HG02981 (cell line): ENCODE measurements at regions not wholly inside any gene's neighbourhood (a gene's known extent, or its start where the extent isn't known, plus 50 kb on each side); places are given as distances from the start of the nearest gene placed in this dataset.

Experiments
- ATAC-seq: cut with Tn5 transposase; IDR thresholded peaks from one replicate; pipeline ENCODE4 v1.9.1; 2021; ENCODE audit warnings: mild to moderate bottlenecking, moderate library complexity; ENCODE audit not compliant: unreplicated experiment

DNA sequence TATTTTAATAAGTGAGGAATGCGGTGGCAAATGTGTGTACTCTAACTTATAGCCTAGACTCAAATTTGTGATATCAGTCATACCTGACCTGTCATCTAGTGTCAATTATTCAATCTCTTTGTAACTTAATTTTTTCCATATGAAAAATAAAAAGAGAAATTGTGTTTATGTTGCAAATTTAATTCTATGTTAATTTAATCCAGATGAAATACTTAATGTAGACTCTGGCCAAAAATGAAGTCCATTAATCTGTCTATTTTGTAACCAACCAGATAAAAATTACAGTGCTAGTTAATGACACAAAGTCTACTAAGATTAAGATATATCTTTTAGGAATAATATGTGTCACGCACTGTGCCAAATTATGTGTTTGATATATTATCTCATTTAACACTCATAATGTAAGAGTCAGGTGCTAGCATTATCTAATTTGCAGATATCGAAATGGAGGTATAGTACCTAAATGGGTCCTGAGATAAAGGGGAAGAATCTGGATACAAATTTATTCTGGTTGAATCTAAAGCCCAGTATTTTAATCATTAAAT is 712.1 kb downstream of the KCTD16 start:
- ATAC-seq = no peak

DNA sequence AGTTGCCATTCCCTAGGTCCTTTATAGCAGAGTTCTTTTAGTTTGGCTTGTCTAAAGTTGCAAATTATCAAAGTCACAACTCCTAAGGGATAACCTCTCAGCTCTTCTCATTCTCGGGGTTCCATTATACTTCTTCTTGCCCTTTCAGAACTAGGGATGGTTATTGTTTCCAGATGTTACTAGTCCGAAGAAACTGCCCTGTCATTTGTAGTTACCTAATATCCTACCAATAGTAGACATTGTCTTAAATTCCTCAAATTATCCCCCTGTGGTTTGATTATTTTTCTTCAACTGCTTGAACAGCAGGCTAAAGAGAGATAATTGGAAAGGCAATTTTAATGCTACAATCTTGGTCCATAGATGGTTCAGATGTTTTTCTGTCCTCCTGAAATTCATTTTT is 709.8 kb downstream of the KCTD16 start:
- no peak for ATAC-seq

DNA sequence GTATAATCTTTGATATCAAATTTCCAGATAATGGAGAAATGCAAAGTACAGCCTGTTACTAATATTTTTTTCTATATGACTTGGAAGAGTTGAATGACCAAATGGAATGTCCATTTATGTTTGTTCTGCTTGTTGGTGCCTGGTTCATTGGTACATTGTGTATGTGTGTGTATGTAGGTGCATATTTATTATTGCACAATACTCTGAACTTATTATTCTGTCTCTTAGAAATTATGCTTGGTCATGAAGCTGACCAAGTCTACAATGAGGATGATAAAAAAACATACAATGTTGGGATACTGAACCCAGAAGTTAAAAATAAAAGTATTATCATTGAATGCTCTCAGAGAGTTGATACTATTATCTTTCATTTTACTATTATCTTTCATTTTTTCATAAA is 706.3 kb downstream of the KCTD16 start:
- ATAC-seq = no peak

DNA sequence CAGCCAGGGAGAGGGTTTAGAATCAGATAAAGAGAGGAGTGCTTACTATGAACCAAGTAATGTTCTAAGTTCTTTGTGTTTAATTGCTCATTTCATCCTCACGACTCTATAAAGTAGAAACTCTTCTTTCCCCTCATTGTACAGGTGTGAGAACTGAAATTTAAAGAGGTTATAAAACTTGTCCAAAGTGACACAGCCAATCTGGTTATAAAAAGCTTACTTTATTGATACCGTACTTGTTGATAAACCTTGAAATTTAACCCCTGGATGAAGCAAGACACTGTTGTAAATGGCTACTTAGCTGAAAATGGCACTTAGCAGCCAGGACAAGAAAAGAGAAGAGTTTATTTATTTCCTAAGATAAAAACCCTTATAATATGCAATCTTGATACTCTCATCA is 702.4 kb downstream of the KCTD16 start:
- ATAC-seq = no peak

DNA sequence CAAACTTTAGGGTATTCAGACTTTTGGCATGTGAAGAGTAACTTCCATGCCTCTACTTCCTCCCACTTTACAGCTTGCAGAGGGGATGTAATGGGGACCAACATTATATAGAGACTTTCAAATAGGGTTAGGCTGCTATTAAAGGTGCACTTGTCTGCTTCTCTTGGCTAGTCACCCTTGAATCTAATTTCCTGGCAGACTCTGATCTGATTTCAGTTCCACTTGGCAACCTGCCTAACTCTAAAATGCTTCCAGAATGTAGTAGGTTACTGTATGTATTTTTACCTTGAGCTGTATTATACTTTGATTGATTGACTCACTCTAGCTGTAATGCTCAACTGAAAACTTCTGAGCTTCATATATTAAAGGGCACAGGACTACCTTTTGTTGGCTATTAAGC is 693.4 kb downstream of the KCTD16 start:
- ATAC-seq = no peak

DNA sequence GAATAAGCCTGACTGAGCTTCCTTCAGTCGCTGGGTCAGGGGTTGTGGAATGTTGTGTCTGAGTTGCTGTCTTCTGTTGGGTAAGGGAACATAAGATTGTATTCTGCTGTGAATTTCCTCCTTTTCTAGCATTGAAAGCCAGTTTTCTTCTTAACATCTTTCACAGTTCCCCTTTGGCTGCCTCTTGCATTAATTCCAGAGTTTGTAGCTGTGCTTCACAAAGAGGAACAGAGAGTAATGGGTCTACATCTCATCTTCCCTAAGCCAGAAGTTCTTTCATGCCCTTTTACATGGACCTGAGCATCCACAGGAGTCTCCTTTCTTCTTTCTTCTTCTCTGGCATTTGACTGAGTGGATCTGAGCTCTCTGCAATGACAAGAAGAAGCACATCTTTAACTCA is 686.8 kb downstream of the KCTD16 start:
- ATAC-seq = no peak

DNA sequence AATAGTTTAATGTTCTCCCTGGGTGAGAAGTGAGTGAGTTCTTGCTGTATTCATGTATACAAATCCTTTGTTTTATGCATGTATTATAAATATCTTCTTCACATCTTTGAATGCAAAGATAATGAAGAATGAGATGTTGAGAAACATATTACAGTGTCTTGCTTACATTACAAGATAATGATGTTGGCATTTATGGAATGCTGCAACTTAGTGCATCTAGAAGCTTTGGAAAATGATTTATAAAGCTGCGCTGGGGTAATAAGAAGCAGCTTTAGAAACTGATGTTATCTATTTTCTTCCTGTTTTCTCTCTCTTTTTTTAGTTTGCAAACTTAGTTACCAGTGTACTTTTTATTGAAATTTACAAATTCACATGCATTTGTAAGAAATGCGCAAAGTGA is 673.4 kb downstream of the KCTD16 start:
- ATAC-seq = no peak

DNA sequence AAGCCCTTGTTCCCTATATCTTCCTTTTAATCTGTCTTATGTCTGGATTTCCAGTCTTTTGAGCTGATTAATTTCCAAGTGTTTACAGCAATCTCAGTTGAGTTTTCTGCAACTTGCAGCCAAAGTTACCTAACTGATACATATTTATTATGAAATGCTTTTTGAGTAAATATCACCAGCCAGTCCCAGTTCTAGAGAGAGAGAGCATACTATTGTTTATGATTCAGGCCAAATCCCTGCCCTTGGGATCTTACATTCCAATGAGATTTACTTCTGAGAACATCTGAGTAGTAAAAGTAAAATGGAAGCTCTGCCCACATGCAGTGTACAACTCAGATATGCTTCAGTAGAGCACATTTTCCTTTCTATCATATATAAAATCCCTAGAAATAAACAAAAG is 661.7 kb downstream of the KCTD16 start:
- ATAC-seq = no peak

DNA sequence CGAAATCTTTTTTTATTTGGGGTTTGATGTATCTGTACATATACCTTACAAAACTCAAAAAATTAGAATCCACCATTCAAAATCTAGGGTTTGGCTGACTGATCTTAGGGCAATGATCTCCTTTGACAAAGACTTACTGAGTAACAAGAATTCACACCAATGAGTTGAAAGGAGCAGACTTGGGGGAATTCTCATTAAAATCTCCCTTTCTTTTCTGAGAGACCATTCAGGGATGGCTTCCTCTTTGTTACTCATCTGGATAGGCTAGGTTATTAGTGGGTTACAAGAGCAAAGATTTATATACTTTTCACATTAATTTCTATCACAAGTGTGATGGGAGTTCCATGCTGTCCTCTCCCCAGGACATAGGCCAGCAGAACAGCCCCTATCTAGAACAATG is 661.0 kb downstream of the KCTD16 start:
- ATAC-seq = no peak

DNA sequence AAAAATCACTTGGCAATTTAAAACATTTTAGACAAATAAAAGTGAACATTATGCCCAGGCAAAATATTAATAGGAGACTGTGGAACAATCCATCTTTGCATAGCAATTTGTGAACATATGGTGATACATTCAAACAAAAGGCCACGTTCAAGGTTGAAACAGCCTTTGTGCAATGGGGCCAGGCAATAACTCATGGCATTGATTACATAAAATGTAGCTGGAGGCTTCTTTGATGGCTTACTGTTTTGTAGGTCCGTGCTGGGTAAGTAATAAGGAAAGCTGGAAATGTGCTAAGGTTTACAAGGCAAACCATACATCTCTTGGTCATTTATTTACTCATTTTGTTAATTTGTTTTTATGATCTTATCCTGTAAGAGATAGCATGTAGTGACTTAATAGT is 651.8 kb downstream of the KCTD16 start:
- no peak for ATAC-seq

DNA sequence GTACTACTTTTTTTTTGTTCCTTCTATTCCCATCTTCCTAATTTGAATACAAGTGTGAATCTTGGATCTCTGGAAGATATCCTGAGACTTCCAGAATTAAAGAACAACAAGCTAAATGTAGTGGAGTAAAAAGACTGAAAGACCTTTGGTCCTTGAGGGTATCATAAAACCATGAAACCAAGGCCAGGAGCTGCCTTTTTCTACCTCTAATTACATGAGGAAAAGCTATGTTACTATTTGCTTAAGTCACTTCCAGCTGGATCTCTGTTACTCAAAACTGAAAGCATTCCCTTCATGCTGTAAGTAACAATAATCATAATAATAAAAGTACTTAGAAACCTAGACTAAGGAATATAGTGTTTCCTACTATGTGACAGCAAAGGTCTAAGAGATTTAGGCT is 649.6 kb downstream of the KCTD16 start:
- no peak for ATAC-seq

DNA sequence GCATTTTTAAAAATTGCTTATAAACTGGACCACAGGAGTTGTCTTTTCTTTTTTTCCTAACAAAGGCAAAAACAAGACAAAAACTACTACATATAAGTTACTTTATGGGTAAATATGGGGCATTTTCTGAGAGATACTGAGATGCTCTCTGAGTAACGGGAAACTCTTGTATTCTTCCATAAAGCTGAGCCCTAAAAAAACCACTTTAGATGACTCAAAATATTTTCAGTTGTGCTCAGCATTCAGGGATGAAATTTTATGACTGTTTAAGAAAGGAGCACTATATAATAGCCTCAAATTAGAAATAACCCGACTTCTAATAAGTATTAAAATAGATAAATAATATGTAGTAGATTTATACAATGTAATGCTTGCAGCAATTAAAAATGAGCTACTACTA is 644.5 kb downstream of the KCTD16 start:
- ATAC-seq = no peak

DNA sequence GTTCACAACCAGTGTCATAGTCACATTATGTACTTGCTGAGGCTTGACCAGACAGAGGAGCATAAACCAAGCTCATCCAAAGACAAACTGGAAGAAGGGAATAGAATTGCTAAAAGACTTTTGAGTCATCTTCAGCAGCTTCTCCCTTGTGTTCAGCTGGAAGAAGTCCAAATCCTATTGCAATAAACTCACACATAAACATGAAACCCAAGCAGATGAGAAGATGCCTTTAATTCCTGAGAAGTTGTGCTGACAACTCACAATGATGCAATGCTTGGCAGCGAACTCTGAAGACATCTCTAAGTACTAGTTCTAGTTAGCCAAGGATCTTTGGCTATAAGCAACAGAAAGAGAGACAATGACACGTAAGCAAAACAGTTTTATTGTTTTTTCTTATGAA is 642.1 kb downstream of the KCTD16 start:
- ATAC-seq = no peak

DNA sequence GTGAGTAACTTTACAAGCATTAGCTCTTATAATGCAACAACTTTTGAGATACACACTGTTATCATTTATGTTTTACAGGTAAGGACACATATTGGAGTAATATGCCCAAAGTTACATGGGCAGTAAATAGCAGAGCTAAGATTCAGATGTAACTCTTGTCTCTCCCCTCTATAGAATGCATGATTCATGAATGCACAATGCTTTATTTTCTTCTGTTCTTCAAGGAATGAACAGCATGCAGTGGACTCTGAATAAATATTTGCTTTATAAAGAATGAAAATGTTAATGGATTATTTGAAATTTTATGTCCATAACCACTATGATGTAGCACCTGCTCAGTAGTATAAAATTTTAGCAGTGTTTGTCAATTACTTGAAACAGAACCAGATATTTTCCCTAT is 629.5 kb downstream of the KCTD16 start:
- ATAC-seq = no peak

DNA sequence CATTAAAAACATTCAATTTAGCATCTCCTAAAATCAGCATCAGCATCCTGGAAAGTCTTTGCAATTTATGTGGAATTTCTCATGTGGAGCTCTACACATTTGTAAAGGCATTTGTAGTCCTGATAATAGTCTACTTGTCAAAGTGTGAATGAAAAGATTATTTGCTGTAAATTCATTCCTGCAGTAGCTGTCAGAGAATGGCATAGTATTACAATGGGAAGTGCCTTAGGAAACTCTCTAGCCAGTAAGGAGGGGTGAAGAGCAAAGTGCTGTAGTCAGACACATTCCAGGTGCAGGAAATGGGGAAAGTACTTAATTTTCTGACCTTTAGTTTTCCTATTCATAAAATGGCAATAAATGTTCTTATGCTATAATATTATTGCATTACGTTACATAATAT is 627.9 kb downstream of the KCTD16 start:
- no peak for ATAC-seq

DNA sequence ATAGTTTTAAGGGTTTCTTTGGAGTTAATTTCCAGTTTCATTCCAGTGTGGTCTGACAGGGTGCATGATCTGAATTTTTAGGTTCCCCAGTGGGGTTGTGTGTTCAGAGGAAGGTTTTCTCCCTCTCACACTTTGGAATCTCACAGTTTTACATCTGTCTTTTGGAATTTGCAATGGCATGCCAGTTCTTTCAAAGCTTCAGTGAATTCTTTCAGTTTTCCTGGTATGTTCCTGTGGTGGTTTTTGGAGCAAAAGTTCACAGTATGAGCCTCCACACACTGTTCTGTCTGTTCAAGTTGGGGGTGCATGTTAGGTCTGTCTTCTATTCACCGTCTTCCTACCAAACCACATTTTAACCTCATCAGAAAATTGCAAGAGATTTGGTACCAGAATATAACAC is 624.2 kb downstream of the KCTD16 start:
- ATAC-seq = no peak

DNA sequence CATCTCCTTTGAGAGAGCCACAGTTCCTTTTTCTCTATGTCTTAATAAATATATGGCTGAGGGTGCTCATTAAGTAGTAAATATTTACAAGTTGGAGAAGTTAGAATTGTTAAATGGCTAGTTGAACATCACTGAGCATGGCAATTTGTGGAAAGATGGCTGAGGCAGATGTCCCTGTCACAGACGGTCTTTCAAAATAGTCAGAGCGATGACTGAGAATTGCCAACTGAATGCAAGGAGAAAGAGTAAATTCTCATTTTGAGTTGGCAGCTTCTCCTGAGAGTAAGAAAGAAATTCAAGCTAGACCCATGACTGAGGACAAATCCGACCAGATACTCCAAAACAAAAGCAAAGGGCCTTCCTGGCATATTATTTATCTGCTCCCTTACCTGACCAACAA is 617.9 kb downstream of the KCTD16 start:
- ATAC-seq = no peak

DNA sequence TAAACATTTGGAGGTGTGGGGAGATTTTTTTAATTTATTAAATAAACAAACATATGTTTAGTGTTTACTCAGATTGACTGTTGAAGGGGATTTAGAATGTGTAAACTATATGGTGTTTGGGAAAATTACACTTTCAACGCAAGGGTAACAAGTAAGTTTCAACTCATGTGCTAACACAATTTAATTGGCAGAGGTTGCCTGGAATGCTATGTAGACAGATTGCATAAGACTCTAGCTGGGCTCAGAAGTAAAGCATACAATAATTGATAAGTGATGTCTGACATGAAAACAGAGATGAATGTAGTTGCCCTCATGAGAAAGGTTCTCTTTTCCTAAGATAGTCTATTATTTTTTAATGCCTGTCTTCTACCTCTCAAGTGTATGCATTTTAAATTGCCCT is 617.4 kb downstream of the KCTD16 start:
- ATAC-seq = no peak

DNA sequence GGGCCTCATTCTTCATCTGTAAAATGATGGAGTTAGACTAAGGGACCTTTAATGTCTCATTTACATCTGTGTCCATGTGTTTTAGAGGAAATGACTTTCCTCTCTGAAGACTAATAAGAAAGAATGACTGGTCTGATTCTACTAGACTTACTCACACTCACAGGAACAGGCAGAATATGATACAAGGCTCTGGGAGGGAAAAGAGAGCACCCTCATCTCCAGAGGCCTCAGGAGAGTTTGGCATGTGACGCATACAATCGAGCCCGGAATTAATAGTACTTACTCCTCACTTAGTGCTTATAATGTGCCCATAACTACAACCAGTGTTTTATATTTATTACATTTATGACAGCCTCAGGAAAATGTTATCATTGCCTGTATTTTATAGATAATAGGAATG is 608.7 kb downstream of the KCTD16 start:
- no peak for ATAC-seq

DNA sequence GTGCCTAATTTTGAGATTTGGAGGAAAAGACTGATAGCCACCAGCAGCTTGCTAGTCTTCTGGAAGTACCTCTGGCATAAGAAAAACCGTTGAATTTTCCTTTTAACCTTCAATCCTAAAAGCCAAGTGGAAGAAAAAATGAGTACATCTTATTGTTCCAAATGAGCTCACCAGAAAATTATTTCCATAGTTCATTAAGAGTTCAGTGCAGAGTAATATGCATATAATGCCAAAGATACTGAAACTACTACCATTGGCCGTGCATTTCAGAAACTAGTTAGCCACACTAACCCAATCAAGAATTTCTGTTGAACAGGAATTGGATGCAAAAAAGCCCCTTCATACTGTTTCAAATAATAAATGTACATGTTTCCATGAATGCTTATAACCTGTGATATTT is 607.9 kb downstream of the KCTD16 start:
- ATAC-seq = no peak

DNA sequence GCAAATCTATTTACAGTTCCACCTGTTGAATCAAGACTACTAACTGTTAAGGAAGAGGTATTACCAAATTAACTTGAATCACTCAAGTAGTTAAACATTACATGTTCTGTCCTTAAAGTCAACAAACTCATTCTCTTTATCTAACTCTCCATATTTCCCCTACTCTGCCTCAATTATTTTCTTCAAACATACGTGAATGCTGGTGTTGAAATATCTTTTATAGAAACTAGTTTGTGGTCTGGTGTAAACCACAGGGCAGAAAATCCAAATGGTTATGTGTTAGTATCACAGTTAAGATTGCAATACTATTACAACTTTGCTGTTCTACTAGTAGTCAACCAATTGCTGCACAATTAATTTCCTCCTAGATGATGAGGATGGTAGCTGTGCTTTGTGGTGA is 603.5 kb downstream of the KCTD16 start:
- ATAC-seq = no peak

DNA sequence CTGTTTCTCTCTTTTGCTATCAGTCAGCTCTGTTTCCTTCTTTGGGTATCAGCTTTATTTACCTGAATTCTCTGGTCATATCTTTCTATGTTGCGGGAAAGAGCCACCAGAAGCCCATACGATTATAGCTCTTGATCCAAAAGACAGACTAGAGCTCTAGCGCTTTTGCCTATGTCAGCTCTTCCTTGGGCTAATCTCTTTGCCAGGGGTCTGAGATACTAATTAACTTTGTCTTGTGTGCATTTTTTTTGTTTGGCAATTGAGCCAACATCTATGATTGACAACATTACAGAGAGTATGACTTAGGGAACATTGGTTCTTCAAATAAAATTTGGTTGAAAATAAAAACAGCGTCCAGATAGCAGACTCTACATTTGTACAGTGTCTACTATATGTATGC is 603.0 kb downstream of the KCTD16 start:
- ATAC-seq = no peak

DNA sequence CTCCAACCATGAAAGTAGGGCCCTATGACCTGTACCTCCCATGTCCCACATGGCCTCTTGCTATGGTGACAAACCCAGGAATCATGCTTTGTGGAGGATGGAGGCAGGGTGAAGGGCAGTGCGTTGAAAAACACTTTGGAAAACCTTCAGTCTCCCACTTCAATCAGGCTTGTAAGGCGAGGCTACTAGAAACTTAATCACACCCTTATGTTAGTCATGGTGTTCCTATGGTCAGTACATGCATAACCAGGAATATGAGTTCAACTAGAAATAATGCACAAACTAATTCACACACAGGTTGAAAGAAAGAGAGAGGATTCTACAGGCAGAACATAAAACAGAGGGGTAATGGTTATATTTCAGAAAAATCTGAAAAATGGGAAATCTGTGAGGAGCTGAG is 601.1 kb downstream of the KCTD16 start:
- no peak for ATAC-seq

DNA sequence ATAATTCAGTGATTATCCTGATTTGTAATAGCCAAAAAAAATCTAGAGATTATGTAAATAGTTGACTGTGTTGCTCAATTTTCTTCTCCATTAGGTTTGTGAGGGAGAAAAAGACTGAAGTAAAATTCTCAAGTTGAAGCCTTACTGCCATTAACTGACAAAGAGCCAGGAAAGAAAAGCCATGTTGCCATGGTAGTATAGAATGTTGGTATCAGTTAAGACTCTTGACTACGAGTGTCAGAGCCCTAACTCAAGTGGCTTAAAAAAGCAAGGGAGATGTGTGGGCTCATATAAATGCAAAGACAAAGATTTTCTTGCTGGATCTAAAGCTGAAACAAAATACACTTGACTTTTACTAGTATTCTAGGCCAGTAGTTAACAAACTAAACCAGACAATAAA is 571.7 kb downstream of the KCTD16 start:
- no peak for ATAC-seq
